22Rv1 (cell line): ENCODE measurements at regions not wholly inside any gene's neighbourhood (a gene's known extent, or its start where the extent isn't known, plus 50 kb on each side); places are given as distances from the start of the nearest gene placed in this dataset.

Source experiments
- CTCF ChIP-seq: fragments of 450-650 bp; IDR thresholded peaks from 2 replicates; pipeline ENCODE4 v1.5.1; 2017; ENCODE audit warnings: mild to moderate bottlenecking
- ZFX ChIP-seq: fragments of 450-650 bp; IDR thresholded peaks from 2 replicates; pipeline ENCODE4 v1.6.1; 2017; ENCODE audit warnings: antibody characterized with exemption, borderline replicate concordance

- no peak for TF ChIP-seq CTCF
- no peak for TF ChIP-seq ZFX
Observed at GRCh38 chr13:30031488-30031887, 181.1 kb upstream of the UBL3 start.
